Dedifferentiated amniotic fluid mesenchymal stem cell (primary cell): ENCODE measurements at regions not wholly inside any gene's neighbourhood (a gene's known extent, or its start where the extent isn't known, plus 50 kb on each side); places are given as distances from the start of the nearest gene placed in this dataset.
"Not testable (repeated sequence)": the region's sequence is repeated elsewhere in the genome, so short reads cannot be mapped to it uniquely, and the experiment has no call there.

Experiments used
- DNase-seq: peaks from one replicate; pipeline ENCODE4 v3.0.0-alpha.2; 2016; ENCODE audit errors: extremely low spot score

DNA sequence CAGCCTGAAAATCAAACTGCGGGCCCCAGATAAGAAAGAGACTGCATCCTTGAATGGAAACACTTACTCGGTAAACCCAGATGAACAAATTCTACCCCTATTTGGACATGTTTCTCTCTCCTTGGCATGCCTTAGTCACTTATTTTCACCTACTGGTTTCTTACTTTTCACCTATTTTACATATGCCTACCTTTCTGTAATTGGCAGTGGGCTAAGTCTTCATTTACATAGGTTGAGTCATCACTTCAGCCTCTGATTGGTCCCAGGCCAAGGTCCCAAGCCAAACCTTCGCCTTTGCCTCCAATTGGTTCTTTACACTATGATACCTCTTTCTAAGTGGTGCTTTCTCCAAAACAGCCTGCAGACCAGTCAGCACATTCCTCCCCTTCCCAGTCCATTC is 111.3 kb downstream of the DYRK2 start:
- DNase-seq = no peak

- no peak for DNase-seq
These were observed 112.2 kb downstream of the DYRK2 start for GRCh38 chr12:67760586-67761275.

DNA sequence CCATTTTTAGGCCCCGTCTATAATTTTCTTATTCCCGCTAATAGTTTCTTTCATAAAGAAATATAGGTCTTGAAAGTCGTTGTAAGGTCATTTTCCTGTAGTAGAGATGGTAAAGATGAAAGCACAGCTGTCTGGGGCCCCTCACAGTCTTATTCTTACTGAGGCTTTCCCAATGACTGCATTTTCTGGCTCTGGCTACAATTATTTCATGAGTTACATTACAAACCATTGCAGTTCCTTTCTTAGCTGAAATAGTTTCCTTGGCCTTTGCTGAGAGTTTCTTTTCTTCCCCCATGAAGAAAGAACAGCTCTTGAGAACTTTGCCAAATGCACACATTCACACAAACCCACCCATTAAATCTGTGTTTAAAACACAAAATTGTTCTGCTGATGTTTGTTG is 113.0 kb downstream of the DYRK2 start:
- no peak for DNase-seq

DNA sequence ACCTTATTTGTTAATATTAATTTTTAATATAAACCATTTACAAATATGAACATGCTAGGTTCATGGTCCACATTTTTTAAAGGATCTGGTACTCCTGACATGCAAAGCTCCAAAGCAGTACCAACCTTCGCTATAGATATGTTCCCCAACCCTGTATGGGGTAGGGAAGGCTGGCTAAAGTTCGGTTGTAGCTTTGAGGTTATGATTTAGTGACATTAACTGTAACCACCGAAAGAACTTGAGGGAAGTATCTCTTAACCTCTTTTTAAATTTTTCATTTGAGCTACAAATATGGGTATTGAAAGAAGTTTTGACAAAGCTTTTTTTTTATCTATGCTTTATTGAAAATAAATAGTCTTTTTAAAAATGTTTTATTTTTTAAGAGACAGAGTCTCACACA is 115.5 kb downstream of the DYRK2 start:
- no peak for DNase-seq

GRCh38 chr12:67764946-67765619 is 116.5 kb downstream of the DYRK2 start:
- DNase-seq = no peak

GRCh38 chr12:67765776-67766766 is 117.5 kb downstream of the DYRK2 start:
- no peak for DNase-seq

GRCh38 chr12:67772267-67773169 is 124.0 kb downstream of the DYRK2 start:
- DNase-seq = peak; percentile 19

DNA sequence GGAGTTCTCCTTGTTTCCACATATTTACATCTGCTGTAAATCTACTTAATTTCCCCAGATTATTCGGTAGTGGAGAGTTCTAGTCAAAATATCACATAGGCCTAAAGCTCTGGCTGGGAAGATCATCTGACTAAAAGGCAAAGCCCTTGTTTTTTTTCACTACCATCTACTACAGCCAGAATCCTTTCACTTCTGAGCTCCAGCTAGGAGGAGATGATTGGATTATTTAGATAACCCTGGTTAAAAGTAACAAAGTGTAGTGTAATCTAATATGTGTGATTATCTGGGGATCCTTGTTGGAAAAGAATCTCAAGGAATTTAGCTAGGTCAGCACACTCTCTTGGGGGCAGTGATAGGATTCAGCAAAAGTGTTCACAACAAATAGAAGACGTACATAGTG is 125.4 kb downstream of the DYRK2 start:
- no peak for DNase-seq

DNA sequence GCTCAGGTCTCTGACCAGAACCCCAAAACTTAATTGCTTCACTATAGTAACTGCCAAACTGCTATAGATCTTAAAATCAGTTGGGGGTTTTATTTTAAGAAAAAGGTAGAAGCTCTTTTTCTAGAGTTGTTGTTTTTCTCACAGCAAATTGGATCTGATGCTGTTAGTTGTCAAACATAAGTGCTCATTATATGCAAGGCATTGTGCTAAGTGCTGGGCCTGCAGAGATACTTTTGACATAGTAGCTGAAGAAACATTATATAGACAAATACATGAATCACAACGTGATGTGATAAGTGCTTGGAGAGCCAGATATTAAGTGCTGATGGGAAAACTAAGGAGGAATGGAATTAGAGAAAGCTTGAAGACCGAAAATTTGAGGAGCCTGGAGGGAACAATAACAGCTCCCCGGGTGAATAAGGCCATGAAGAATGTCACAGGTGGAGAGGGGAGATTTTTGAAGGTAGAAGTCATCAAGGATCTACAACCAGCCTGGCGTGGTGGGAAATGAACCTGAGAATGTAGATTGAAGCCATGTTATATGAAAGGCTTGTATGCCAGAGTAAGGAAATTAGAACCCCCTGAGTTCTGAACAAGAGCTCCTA is 126.5 kb downstream of the DYRK2 start:
- DNase-seq = no peak

GRCh38 chr12:67780580-67781084 is 132.1 kb downstream of the DYRK2 start:
- DNase-seq = no peak

- DNase-seq = no peak
These were observed 134.0 kb downstream of the DYRK2 start for GRCh38 chr12:67782573-67782972.

- DNase-seq = no peak
These were observed 134.8 kb downstream of the DYRK2 start for GRCh38 chr12:67783393-67783792.

GRCh38 chr12:67784831-67785230 is 136.3 kb downstream of the DYRK2 start:
- no peak for DNase-seq

DNA sequence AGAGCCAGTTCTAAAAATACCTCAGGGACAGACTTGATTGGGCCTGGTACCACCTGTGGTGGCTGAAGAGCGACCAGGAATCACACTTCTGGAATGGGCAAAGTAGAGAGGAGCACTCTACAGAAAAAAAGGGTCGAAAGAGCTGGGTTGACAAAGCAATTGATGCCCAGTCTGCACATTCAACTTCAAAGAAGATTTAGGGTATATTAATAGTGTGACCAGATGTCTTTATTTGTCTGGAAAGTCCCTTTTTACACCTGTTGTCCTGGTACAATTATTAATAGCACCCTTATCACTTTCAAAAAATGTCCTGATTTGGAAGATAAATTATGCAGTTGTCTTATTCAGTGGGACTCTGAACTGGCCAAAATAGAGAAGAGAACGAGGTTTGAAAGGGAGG is 137.5 kb downstream of the DYRK2 start:
- DNase-seq = no peak

DNA sequence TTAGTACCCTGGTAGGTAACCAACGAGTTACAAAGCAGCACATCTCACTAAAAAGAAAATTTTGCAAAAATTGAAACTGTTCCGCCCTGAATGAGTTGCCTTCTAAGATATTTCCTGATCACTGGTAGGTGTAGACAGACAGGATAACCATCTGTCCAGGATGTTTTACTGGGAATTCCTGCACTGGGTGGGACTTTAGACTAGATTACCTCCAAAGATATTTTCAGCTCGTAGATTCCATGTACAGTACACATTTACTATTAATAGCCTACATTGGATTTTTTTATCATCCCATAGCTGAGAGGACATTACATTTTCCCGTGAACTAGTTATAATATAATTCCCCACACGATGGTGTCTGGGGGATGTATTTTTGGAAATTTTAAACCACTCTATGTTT is 139.6 kb downstream of the DYRK2 start:
- DNase-seq = no peak

DNA sequence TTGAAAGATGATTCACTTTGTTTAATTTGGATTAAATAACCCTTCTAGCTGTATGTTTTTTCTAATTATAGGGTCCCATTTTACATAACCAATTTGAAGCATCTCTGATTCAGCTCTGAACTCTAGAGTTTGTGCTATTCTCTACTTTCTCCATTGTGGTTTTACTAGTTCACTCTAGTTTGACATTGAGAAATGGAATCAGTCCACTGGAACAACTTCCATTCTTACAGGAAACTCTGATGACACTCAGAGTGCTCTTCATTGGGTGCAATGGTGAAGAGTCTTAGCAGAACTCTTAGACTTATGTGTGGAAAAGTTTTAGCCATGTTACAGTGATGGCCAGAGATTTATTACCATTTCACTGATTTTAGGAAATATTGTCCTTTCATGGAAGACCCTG is 140.7 kb downstream of the DYRK2 start:
- no peak for DNase-seq

DNA sequence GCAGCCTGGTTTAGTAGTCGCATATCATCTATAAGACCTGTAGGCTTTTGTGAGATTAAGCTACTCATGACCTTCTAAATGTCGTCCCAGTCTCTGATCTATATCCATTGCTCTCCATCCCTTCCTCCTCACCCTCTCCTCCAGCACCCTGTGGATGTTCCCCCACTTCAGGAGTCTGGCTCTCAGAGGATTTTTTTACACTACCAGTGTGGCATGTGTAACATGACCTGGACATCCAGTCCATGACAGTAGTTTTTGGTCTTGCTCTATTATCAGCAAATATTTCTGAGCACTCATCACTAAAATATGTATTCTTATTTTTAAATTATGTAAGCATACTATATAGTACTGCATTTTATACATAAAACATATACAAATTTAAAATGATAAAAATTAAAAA is 142.1 kb downstream of the DYRK2 start:
- no peak for DNase-seq

- DNase-seq = not testable (repeated sequence)
These were observed 142.8 kb downstream of the DYRK2 start for GRCh38 chr12:67791362-67791761.

DNA sequence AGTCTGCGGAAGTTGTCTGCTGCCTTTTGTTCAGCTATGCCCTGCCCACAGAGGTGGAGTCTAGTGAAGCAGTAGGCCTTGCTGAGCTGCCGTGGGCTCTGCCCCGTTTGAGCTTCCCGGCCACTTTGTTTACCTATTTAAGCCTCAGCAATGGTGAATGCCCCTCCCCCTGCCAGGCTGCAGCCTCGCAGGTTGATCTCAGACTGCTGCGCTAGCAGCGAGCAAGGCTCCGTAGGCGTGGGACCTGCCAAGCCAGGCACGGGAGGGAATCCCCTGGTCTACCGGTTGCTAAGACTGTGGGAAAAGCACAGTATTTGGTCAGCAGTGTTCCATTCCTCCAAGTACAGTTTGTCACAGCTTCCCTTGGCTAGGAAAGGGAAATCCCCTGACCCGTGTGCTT is 143.6 kb downstream of the DYRK2 start:
- no peak for DNase-seq

DNA sequence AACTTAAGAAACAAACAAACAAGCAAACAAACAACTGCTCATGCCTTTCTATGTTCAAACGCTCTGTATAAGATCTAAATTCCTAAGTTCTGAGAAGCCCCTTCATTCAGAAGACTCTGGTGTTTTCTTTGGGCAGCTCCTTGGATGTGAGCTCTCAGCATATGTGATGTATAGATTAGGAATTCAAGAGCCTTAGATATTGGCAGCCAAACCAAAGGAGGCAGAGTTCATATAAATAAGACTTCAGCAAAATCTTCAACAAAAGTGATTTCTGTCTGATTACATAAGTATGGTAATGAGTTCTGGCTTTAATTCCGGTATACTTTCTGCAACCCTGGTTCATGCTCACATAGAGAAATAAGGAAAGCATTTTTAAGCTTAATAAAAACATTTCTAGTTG is 145.6 kb downstream of the DYRK2 start:
- DNase-seq = peak; percentile 26

DNA sequence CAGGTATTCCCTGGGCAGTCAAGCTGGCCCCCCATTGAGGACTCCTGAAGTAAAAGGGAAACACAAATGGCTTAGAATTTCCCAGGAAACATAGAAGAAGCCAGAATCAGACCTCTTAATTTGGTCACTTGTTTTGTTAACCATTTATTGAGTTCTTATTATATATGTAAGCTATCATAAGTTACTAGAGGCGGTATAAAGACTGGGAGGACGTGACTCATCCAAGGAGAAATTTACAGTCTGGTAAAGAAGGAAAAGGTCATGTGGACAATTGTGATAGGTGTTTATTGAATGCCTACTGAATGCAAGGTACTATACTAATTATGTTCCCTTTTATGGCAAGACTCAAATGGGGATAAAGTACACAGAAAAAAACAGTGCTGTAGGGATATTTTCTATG is 146.7 kb downstream of the DYRK2 start:
- DNase-seq = no peak
